KBM-7 (cell line): ENCODE measurements at regions not wholly inside any gene's neighbourhood (a gene's known extent, or its start where the extent isn't known, plus 50 kb on each side); places are given as distances from the start of the nearest gene placed in this dataset.

ENCODE experiments used
- DNase-seq: peaks from one replicate; pipeline ENCODE4 v3.0.0-alpha.2; 2015
- in situ Hi-C: fragments of 300-500 bp; cut with MboI; formaldehyde crosslinking; loops from 2 replicates; pipeline ENCODE4 v1.14.3; 2020; ENCODE audit warnings: low sequenced_read_pairs, low pct_unique_long_range_greater_than_20kb, mixed read lengths

DNA sequence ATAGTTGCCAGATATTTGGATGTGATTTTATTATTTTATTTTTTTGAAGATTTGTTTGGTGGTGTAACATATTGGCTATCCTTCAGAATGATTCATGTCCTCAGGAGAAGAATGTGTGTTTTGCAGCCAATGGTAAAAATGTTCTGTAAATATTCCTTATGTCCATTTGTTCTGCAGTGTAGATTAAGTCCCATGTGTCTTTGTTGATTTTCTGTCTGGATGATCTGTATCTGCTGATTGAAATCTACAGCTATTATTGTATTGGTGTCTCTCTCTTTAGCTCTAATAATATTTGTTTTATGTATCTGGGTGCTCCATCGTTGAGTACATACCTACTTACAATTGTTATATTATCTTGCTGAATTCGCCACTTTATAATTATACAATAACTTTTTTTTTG lies 1641.7 kb downstream of the OTOL1 start:
- DNase-seq = no peak
- in situ Hi-C loops = no loop called here

DNA sequence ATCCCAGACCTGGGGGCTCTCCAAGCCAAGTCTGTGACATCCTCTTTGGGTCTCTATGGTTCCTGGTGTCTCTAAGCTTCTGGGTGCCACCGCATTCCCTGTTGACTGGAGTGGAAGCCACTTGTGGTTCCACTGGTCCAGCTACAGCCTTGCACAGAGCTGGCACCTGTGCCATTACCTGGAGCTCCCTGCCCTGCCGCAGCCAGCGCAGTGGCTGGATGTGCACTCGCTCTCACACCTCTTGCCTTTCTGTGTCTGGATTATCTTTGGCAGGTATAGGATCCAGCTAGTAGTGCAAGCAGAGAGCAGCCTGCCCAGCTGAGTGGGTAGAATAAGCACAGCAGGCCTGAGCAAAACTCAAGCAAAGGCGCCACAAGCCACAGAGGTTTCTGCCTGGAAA lies 1635.5 kb downstream of the OTOL1 start:
- in situ Hi-C loops = no loop called here
- no peak for DNase-seq

DNA sequence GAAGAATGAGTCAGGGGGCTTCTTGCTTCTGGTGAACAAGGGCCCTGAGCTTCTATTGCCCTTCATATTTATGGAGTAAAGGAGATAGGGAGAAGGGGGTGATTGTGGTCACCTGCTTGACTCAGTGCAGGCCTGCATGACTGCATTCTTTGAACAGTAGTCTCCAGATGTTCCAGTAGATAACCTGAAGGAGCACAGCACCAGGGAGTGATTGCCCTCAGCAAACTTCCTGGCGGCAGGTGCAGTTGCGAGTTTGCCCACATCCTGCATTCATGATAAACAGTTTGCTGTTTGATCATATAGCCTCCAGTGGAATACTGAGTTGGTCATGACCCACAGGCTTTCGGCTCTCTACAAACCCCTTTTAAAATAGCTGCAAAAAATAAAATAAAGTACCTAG lies 1632.7 kb downstream of the OTOL1 start:
- DNase-seq = peak; percentile 2
- in situ Hi-C loops = no loop called here

DNA sequence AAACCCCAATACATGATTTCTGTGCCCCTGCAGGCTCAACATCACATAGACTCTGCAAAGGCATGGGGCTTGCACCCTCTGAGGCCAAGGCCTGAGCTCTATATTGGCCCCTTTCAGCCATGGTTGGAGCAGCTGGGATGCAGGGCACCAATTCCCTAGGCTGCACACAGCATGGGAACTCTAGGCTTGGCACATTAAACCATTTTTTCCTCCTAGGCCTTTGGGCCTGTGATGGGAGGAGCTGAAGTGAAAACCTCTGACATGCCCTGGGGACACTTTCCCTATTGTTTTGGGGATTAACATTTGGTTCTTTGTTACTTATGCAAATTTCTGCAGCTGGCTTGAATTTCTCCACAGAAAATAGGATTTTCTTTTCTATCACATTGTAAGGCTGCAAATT lies 1629.5 kb downstream of the OTOL1 start:
- in situ Hi-C loops = no loop called here
- no peak for DNase-seq
